Vagina (tissue), 2 donors: ENCODE measurements at regions not wholly inside any gene's neighbourhood (a gene's known extent, or its start where the extent isn't known, plus 50 kb on each side); places are given as distances from the start of the nearest gene placed in this dataset.

ENCODE experiments used
- POLR2A ChIP-seq, 2 donors: fragments of 450-650 bp; IDR thresholded peaks; one replicate each; pipeline ENCODE4 v1.6.1; 2017; ENCODE audit warnings: antibody characterized with exemption in 2 of 2, mild to moderate bottlenecking in 2 of 2, moderate library complexity in 2 of 2
- TF ChIP-seq, protein P1 (sequence below), 3 experiments: fragments of 450-650 bp in 2 of 3; fragments of 200-600 bp in 1 of 3; sonication (generic) in 1 of 3; IDR thresholded peaks; one replicate each; pipeline ENCODE4 v1.5.1; 2017 to 2019; ENCODE audit warnings: antibody characterized with exemption in 3 of 3, mild to moderate bottlenecking in 2 of 3, moderate library complexity in 2 of 3

DNA sequence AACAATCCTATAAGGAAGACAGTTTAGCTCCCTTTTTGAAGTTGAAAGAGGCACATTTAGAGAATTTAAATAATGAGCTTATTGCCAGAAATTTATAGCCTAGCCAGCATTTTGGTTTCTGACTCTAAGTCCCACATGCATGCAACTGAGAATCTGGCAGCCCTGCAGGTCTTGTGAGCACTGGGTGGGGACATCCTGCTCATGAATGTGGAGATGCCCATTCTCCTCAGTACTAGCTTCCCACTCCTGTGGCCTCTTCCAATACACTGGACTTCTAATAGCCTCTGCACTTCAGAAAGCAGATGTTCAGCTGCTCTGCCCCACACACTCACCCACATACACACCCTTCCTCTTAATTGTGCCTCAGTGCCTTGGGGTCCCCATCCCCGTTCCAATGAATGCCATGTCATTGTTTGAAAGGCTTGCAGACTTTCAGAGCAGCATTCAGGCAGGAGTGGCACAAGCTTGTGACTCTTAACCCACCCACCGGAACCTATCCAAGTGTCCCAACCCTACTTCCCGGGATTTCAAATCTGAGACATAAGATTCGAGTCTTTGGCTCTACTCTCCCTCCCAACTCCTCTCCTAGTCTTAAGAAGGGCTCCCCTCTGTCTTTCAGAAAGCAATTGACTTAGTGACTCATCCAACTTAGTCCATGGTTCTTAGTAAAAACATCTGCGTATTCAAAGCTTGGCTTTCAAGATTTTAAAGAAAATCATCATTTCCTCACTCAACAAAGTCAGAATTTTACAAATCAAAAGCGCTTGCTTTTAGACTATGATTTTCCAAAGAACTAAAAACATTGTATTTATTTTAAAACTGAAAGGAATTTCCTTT is 80.0 kb upstream of the FREM2 start:
- TF ChIP-seq, protein P1, sequence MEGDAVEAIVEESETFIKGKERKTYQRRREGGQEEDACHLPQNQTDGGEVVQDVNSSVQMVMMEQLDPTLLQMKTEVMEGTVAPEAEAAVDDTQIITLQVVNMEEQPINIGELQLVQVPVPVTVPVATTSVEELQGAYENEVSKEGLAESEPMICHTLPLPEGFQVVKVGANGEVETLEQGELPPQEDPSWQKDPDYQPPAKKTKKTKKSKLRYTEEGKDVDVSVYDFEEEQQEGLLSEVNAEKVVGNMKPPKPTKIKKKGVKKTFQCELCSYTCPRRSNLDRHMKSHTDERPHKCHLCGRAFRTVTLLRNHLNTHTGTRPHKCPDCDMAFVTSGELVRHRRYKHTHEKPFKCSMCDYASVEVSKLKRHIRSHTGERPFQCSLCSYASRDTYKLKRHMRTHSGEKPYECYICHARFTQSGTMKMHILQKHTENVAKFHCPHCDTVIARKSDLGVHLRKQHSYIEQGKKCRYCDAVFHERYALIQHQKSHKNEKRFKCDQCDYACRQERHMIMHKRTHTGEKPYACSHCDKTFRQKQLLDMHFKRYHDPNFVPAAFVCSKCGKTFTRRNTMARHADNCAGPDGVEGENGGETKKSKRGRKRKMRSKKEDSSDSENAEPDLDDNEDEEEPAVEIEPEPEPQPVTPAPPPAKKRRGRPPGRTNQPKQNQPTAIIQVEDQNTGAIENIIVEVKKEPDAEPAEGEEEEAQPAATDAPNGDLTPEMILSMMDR (IDR thresholded peaks at IDR 0.05), result no peak
- TF ChIP-seq POLR2A (IDR thresholded peaks at IDR 0.05), result no peak
